ENCODE measurements at regions not wholly inside any gene's neighbourhood (a gene's known extent, or its start where the extent isn't known, plus 50 kb on each side); places are given as distances from the start of the nearest gene placed in this dataset.

DNA sequence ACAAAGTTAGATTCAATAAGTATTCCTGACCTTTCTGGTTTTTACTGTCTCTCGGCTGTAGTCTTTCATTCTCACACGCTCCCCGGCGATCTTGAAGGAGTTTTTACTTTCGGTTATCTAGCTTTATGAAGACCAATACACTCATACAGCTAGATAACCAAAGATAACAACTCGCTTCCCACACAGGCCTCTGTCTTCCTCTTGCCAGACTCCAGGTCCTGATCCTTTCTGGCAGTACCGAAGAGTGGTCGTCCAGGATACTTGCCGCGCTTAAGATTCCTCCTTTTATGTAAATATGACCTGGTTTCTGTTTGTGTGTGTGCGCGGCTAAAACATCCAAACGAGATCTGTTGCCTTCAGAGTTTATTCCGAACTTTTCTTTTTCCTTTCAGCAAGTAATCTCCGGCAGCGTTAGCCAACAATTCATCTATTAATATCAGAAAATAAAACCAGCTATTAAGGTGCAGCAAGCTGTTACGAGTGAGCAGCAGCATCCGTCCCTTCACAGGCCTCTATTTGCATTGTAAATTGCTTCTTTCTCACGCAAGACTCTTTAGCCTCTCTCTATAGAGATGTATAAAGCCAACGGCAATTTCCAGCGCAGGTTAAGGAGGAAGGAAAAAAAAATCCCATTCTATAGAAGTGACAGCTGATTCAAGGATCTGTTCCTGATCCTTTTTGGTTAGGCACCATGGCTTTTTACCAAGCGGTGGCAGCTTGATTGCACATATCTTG, 216.1 kb downstream of the MEF2C start:
- intact Hi-C loops (cut with DNase I), result no loop called here
- no peak overlapping the region for H3K9ac ChIP-seq (ENCODE audit: low read length in 3 of 3)
- TF ChIP-seq, protein P1, sequence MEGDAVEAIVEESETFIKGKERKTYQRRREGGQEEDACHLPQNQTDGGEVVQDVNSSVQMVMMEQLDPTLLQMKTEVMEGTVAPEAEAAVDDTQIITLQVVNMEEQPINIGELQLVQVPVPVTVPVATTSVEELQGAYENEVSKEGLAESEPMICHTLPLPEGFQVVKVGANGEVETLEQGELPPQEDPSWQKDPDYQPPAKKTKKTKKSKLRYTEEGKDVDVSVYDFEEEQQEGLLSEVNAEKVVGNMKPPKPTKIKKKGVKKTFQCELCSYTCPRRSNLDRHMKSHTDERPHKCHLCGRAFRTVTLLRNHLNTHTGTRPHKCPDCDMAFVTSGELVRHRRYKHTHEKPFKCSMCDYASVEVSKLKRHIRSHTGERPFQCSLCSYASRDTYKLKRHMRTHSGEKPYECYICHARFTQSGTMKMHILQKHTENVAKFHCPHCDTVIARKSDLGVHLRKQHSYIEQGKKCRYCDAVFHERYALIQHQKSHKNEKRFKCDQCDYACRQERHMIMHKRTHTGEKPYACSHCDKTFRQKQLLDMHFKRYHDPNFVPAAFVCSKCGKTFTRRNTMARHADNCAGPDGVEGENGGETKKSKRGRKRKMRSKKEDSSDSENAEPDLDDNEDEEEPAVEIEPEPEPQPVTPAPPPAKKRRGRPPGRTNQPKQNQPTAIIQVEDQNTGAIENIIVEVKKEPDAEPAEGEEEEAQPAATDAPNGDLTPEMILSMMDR (IDR thresholded peaks at IDR 0.05; ENCODE audit: borderline replicate concordance, extremely low read depth, insufficient read depth), result no peak
- no peaks in the 10 kb centered on the region for H3K9me3 ChIP-seq (ENCODE audit: control insufficient read depth in 2 of 3, insufficient read depth in 1 of 3, low read length in 3 of 3)
- DNase-seq (peak in 2 of 5 donors; percentile 25 to 64), FAIRE-seq (no peak)
- no peaks in the 10 kb centered on the region for H3K36me3 ChIP-seq (ENCODE audit: control insufficient read depth in 2 of 3, insufficient read depth in 3 of 3, low read length in 3 of 3)
- H3K27me3 ChIP-seq (ENCODE audit: control insufficient read depth, insufficient read depth, low read length), result peaks cover 85% of the 10 kb centered on the region
- peak overlapping the region in 2 of 3 donors; percentile 37 to 48 for H3K4me3 ChIP-seq (ENCODE audit: low read length in 3 of 3)
- no peaks in the 10 kb centered on the region for H3K4me1 ChIP-seq (ENCODE audit: control insufficient read depth in 2 of 3, insufficient read depth in 2 of 3, low read depth in 1 of 3, low read length in 3 of 3)
- no peak overlapping the region for H3K27ac ChIP-seq (ENCODE audit: low read depth in 2 of 2, low read length in 2 of 2)

DNA sequence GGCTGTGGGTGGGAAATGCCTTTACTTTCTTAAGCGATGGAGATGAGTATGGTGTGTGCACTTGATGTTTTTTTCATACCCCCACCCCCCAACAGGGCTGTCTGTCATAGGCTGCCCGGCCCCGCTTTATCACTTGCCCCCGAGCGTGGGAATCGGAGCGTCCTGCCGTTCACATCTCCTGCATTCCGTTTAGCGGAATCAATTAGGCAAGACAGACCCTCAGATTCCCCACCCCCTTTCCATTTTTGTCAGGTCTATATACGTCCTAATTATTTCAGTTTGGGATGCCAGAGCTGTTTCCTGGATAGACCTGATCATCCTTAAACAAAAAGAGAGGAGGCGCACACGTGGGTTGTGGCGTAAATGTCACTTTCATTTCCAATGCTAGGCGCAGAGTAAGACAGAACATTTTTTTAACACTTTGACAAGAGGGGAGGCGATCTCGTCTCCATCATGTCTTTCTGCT, 217.2 kb downstream of the MEF2C start:
- peaks cover 83% of the 10 kb centered on the region for H3K27me3 ChIP-seq (ENCODE audit: control insufficient read depth, insufficient read depth, low read length)
- H3K4me3 ChIP-seq (ENCODE audit: low read length in 3 of 3), result no peak overlapping the region
- intact Hi-C loops (cut with DNase I), result no loop called here
- TF ChIP-seq, protein P1 (IDR thresholded peaks at IDR 0.05; ENCODE audit: borderline replicate concordance, extremely low read depth, insufficient read depth), result no peak
- H3K36me3 ChIP-seq (ENCODE audit: control insufficient read depth in 2 of 3, insufficient read depth in 3 of 3, low read length in 3 of 3), result no peaks in the 10 kb centered on the region
- no peaks in the 10 kb centered on the region for H3K9me3 ChIP-seq (ENCODE audit: control insufficient read depth in 2 of 3, insufficient read depth in 1 of 3, low read length in 3 of 3)
- peaks cover 0 to 3% (median 0%) of the 10 kb centered on the region in 3 donors for H3K4me1 ChIP-seq (ENCODE audit: control insufficient read depth in 2 of 3, insufficient read depth in 2 of 3, low read depth in 1 of 3, low read length in 3 of 3)
- no peak overlapping the region for H3K27ac ChIP-seq (ENCODE audit: low read depth in 2 of 2, low read length in 2 of 2)
- FAIRE-seq (no peak), DNase-seq (peak in 1 of 5 donors; percentile 14)
- H3K9ac ChIP-seq (ENCODE audit: low read length in 3 of 3), result no peak overlapping the region

DNA sequence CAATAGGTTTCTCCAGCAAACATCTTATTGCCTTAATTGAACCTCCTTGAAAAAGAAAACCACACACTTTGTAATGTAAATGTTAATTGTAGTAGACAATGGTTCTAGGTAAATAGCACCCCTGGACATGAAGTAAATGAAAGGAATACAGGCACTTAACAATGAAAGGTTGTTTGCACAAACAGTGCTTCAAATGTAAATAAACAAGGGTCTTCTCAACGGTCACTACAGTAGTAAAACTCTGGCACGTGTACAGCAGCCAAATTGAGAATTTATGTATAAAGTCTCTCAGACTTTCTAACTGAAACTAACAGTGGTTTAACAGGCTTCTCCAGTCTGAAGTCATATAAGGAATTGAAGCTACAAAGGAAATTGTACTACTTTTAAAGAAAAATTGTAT, 218.3 kb downstream of the MEF2C start:
- FAIRE-seq (no peak), DNase-seq (peak in 1 of 5 donors; percentile 58)
- Histone ChIP-seq H3K4me3 (ENCODE audit: low read length in 3 of 3) (no peak overlapping the region), H3K4me1 (ENCODE audit: control insufficient read depth in 2 of 3, insufficient read depth in 2 of 3, low read depth in 1 of 3, low read length in 3 of 3) (peaks cover 0 to 5% (median 0%) of the 10 kb centered on the region in 3 donors), H3K27me3 (ENCODE audit: control insufficient read depth, insufficient read depth, low read length) (peaks cover 77% of the 10 kb centered on the region), H3K9me3 (ENCODE audit: control insufficient read depth in 2 of 3, insufficient read depth in 1 of 3, low read length in 3 of 3) (no peaks in the 10 kb centered on the region), H3K36me3 (ENCODE audit: control insufficient read depth in 2 of 3, insufficient read depth in 3 of 3, low read length in 3 of 3) (no peaks in the 10 kb centered on the region), H3K9ac (ENCODE audit: low read length in 3 of 3) (no peak overlapping the region), H3K27ac (ENCODE audit: low read depth in 2 of 2, low read length in 2 of 2) (no peak overlapping the region)
- TF ChIP-seq, protein P1 (IDR thresholded peaks at IDR 0.05; ENCODE audit: borderline replicate concordance, extremely low read depth, insufficient read depth), result no peak
- intact Hi-C loops (cut with DNase I), result no loop called here
